H1 (cell line): ENCODE measurements at regions not wholly inside any gene's neighbourhood (a gene's known extent, or its start where the extent isn't known, plus 50 kb on each side); places are given as distances from the start of the nearest gene placed in this dataset.

ENCODE experiments used
- CTCF ChIA-PET: fragments of 300-600 bp; sonication (Branson Sonifier 250); formaldehyde crosslinking; loops from one replicate; lab custom pipeline; 2021; ENCODE audit not compliant: partially characterized antibody; lab: Charles Lee
- POLR2A ChIA-PET: fragments of 300-600 bp; sonication (Branson Sonifier 250); formaldehyde crosslinking; loops from one replicate; lab custom pipeline; 2021; ENCODE audit warnings: inconsistent platforms; ENCODE audit not compliant: partially characterized antibody; lab: Charles Lee
- DNase-seq, 2 experiments: peaks; one replicate each; pipeline versions ENCODE4 v3.0.0 to v3.0.0-alpha.2; 2010 to 2022; ENCODE audit warnings: low spot score in 2 of 2, low read depth in 1 of 2, mixed read lengths in 1 of 2
- FAIRE-seq: peaks from 2 replicates; lab custom pipeline; 2011; peaks lifted over from hg19 to GRCh38; lab: Jason Lieb, UNC
- H2AFZ ChIP-seq: 2 replicates; pipeline ENCODE4 v1.8.1; 2012; ENCODE audit warnings: low read length, inconsistent platforms
- H2AK5ac ChIP-seq: 2 replicates; pipeline ENCODE4 v1.6.1; 2013; ENCODE audit warnings: low read depth, low read length
- H2BK120ac ChIP-seq: replicated peaks from 2 replicates; pipeline ENCODE3; 2013; ENCODE audit warnings: low read depth, low read length, inconsistent platforms
- H2BK12ac ChIP-seq: 2 replicates; pipeline ENCODE4 v1.6.1; 2013; ENCODE audit warnings: low read depth, low read length
- H2BK15ac ChIP-seq: 2 replicates; pipeline ENCODE4 v1.6.1; 2013; ENCODE audit warnings: low read length
- H2BK20ac ChIP-seq: 2 replicates; pipeline ENCODE4 v1.6.1; 2013; ENCODE audit warnings: low read length
- H2BK5ac ChIP-seq: 2 replicates; pipeline ENCODE4 v1.6.1; 2013; ENCODE audit warnings: low read depth, low read length
- H3K14ac ChIP-seq: 2 replicates; pipeline ENCODE4 v1.6.1; 2013; ENCODE audit warnings: inconsistent platforms; ENCODE audit not compliant: insufficient read length
- H3K18ac ChIP-seq: 2 replicates; pipeline ENCODE4 v1.6.1; 2013; ENCODE audit warnings: low read length; ENCODE audit errors: extremely low read depth
- H3K23ac ChIP-seq: 2 replicates; pipeline ENCODE4 v1.6.1; 2013; ENCODE audit warnings: inconsistent platforms; ENCODE audit not compliant: insufficient read length
- H3K23me2 ChIP-seq: 2 replicates; pipeline ENCODE4 v1.6.1; 2013; ENCODE audit warnings: low read depth, low read length
- H3K27ac ChIP-seq: 2 replicates; pipeline ENCODE4 v1.6.1; 2011; ENCODE audit warnings: low read depth, low read length, inconsistent platforms
- H3K27me3 ChIP-seq, 4 experiments: replicated peaks in 1 of 4; 1 replicate in 1 of 4; 2 replicates in 3 of 4; pipeline versions ENCODE4 v1.6.1 to v1.8.1; 2011 to 2013; ENCODE audit warnings: low read length in 3 of 4, mild to moderate bottlenecking in 3 of 4, inconsistent platforms in 2 of 4, mixed read lengths in 2 of 4, moderate library complexity in 1 of 4; ENCODE audit not compliant: control insufficient read depth in 3 of 4, insufficient read depth in 3 of 4; ENCODE audit errors: extremely low read depth in 1 of 4
- H3K36me3 ChIP-seq, 4 experiments: 2 replicates each; pipeline versions ENCODE4 v1.6.1 to v1.8.1; 2011 to 2013; ENCODE audit warnings: mild to moderate bottlenecking in 4 of 4, low read length in 3 of 4, moderate library complexity in 2 of 4, control low read depth in 1 of 4, inconsistent platforms in 1 of 4; ENCODE audit not compliant: insufficient read depth in 4 of 4, control insufficient read depth in 2 of 4
- H3K4ac ChIP-seq: replicated peaks from 2 replicates; pipeline ENCODE3; 2013; ENCODE audit warnings: low read length, low read depth, mixed read lengths, inconsistent platforms; ENCODE audit not compliant: insufficient read length
- H3K4me1 ChIP-seq, 4 experiments: replicated peaks in 1 of 4; 1 replicate in 1 of 4; 2 replicates in 3 of 4; pipeline versions ENCODE4 v1.6.1 to v1.8.1; 2011 to 2013; ENCODE audit warnings: low read length in 3 of 4, inconsistent platforms in 2 of 4, mixed read lengths in 1 of 4; ENCODE audit not compliant: insufficient read depth in 4 of 4, control insufficient read depth in 3 of 4
- H3K4me2 ChIP-seq, 2 experiments: 2 replicates each; pipeline versions ENCODE4 v1.6.1 to v1.8.1; 2011 to 2013; ENCODE audit warnings: low read depth in 2 of 2, low read length in 2 of 2, control low read depth in 1 of 2, inconsistent platforms in 1 of 2, mild to moderate bottlenecking in 1 of 2; ENCODE audit not compliant: insufficient read depth in 1 of 2
- H3K4me3 ChIP-seq, 4 experiments: fragments of 200-600, 300-600 bp in 1 of 4; sonication (generic), shearing (Covaris generic), sonication (Bioruptor Twin) in 1 of 4; 2 replicates each; pipeline versions ENCODE4 v1.5.1 to v1.8.1; 2011 to 2016; ENCODE audit warnings: low read length in 4 of 4, low read depth in 3 of 4, control low read depth in 2 of 4, inconsistent platforms in 2 of 4, mild to moderate bottlenecking in 2 of 4, mixed read lengths in 1 of 4, moderate library complexity in 1 of 4; ENCODE audit not compliant: insufficient read depth in 2 of 4; ENCODE audit errors: extremely low read depth in 1 of 4
- H3K56ac ChIP-seq: replicated peaks from 2 replicates; pipeline ENCODE3; 2013; ENCODE audit warnings: low read depth, mild to moderate bottlenecking, mixed read lengths, low read length, inconsistent platforms; ENCODE audit not compliant: insufficient read length
- H3K79me1 ChIP-seq: 2 replicates; pipeline ENCODE4 v1.6.1; 2013; ENCODE audit warnings: low read depth, low read length, control low read depth
- H3K79me2 ChIP-seq, 2 experiments: 2 replicates each; pipeline versions ENCODE4 v1.6.1 to v1.8.1; 2012 to 2013; ENCODE audit warnings: low read length in 2 of 2, mild to moderate bottlenecking in 2 of 2, inconsistent platforms in 1 of 2; ENCODE audit not compliant: insufficient read depth in 2 of 2, control insufficient read depth in 1 of 2
- H3K9ac ChIP-seq, 4 experiments: replicated peaks in 1 of 4; 1 replicate in 1 of 4; 2 replicates in 3 of 4; pipeline versions ENCODE4 v1.6.1 to v1.8.1; 2011 to 2013; ENCODE audit warnings: low read depth in 3 of 4, low read length in 3 of 4, control low read depth in 2 of 4, mild to moderate bottlenecking in 2 of 4, moderate library complexity in 2 of 4, inconsistent platforms in 1 of 4; ENCODE audit errors: extremely low read depth in 1 of 4
- H3K9me3 ChIP-seq, 2 experiments: 2 replicates each; pipeline versions ENCODE4 v1.6.1 to v1.8.1; 2012 to 2013; ENCODE audit warnings: mild to moderate bottlenecking in 2 of 2, moderate library complexity in 2 of 2, control low read depth in 1 of 2, inconsistent platforms in 1 of 2, low read depth in 1 of 2, low read length in 1 of 2, mixed read lengths in 1 of 2; ENCODE audit not compliant: insufficient read depth in 2 of 2
- H4K20me1 ChIP-seq, 2 experiments: replicated peaks in 1 of 2; 2 replicates each; pipeline versions ENCODE3 to v1.8.1; 2011 to 2013; ENCODE audit warnings: inconsistent platforms in 2 of 2, low read length in 2 of 2, mild to moderate bottlenecking in 1 of 2; ENCODE audit not compliant: insufficient read depth in 2 of 2, control insufficient read depth in 1 of 2
- H4K5ac ChIP-seq: 2 replicates; pipeline ENCODE4 v1.6.1; 2013; ENCODE audit warnings: low read length, low read depth, mixed read lengths, inconsistent platforms; ENCODE audit not compliant: insufficient read length
- H4K8ac ChIP-seq: 2 replicates; pipeline ENCODE4 v1.8.0; 2013; ENCODE audit warnings: mild to moderate bottlenecking, moderate library complexity, low read length, inconsistent platforms; ENCODE audit not compliant: insufficient read depth; ENCODE audit errors: extremely low read depth
- H4K91ac ChIP-seq: replicated peaks from 2 replicates; pipeline ENCODE3; 2013; ENCODE audit warnings: low read length, mixed read lengths, inconsistent platforms; ENCODE audit not compliant: insufficient read length
- FOSL1 ChIP-seq: IDR thresholded peaks from 2 replicates; pipeline ENCODE4 v1.6.1; 2011; ENCODE audit warnings: mild to moderate bottlenecking, low read depth, low read length, moderate library complexity; ENCODE audit not compliant: insufficient read depth
- PHF8 ChIP-seq: fragments of 200-600 bp; sonication (generic); conservative IDR thresholded peaks from 2 replicates; pipeline ENCODE4 v1.7.1; 2012; ENCODE audit warnings: low read depth, mild to moderate bottlenecking, inconsistent platforms, low read length, moderate library complexity
- WGBS, 2 experiments: shearing (Covaris generic) in 1 of 2; methylation state at CpG; one replicate each; pipeline versions ENCODE4 v1.1.6 to v1.1.7; 2013 to 2015; ENCODE audit warnings: low lambda C conversion rate in 2 of 2, mixed read lengths in 2 of 2, inconsistent platforms in 1 of 2, low coverage in 1 of 2, missing lambda C conversion rate in 1 of 2; ENCODE audit not compliant: insufficient replicate concordance in 2 of 2, insufficient coverage in 1 of 2, insufficient read length in 1 of 2; ENCODE audit errors: extremely low coverage in 1 of 2, missing lambda C conversion rate in 1 of 2; 5-methylcytosine and 5-hydroxymethylcytosine counted together

GRCh38 chr4:4764558-4764905 is 94.9 kb upstream of the MSX1 start:
- CTCF ChIA-PET, result no interaction called here

More at GRCh38 chr4:4764558-4764905, 94.9 kb upstream of the MSX1 start:
- H4K5ac ChIP-seq, result no peak overlapping the region
- POLR2A ChIA-PET, result no interaction called here
- no peaks in the 10 kb centered on the region for H3K9me3 ChIP-seq
- H2AK5ac ChIP-seq, result no peak overlapping the region
- no peak for FAIRE-seq
- no peak overlapping the region for H2BK20ac ChIP-seq
- no peaks in the 10 kb centered on the region for H4K20me1 ChIP-seq
- H3K27ac ChIP-seq, result no peak overlapping the region
- H2BK120ac ChIP-seq, result no peak overlapping the region
- no peak overlapping the region for H2BK5ac ChIP-seq
- 0 out of 2 replicates have a peak overlapping the region, but pooled peaks have one; percentile 86 for H2BK12ac ChIP-seq
- no peaks in the 10 kb centered on the region for H3K79me1 ChIP-seq
- no peaks in the 10 kb centered on the region for H3K23me2 ChIP-seq
- H3K18ac ChIP-seq, result no peak overlapping the region
- H4K8ac ChIP-seq, result no peak overlapping the region
- H2BK15ac ChIP-seq, result no peak overlapping the region
- H3K4ac ChIP-seq, result no peak overlapping the region
- H3K9ac ChIP-seq, result no peak overlapping the region
- TF ChIP-seq FOSL1 (no peak), PHF8 (no peak)
- H3K23ac ChIP-seq, result no peak overlapping the region
- no peak overlapping the region for H2AFZ ChIP-seq
- H3K14ac ChIP-seq, result no peak overlapping the region
- H3K79me2 ChIP-seq, result no peaks in the 10 kb centered on the region
- H4K91ac ChIP-seq, result no peak overlapping the region
- H3K4me1 ChIP-seq, result peaks cover 3 to 27% (median 20%) of the 10 kb centered on the region in 4 experiments
- DNase-seq, result no peak
- no peak overlapping the region for H3K4me2 ChIP-seq
- H3K4me3 ChIP-seq, result no peak overlapping the region
- H3K27me3 ChIP-seq, result peaks cover 0 to 19% (median 11%) of the 10 kb centered on the region in 4 experiments; a peak in 5 of 7 replicates
- H3K56ac ChIP-seq, result no peak overlapping the region
- no peaks in the 10 kb centered on the region for H3K36me3 ChIP-seq
- 94% methylated on average over 10 of the region's 10 CpGs; no CpG with 5 or more reads in 1 of the 2 experiments for WGBS, 2 experiments
